Tibial nerve (tissue), 4 donors: ENCODE measurements at regions not wholly inside any gene's neighbourhood (a gene's known extent, or its start where the extent isn't known, plus 50 kb on each side); places are given as distances from the start of the nearest gene placed in this dataset.

Experiments
- DNase-seq, 2 donors: peaks; one replicate each; pipeline ENCODE4 v3.0.0-alpha.2; 2019; ENCODE audit warnings: low spot score in 2 of 2
- H3K27ac ChIP-seq, 4 donors: fragments of 200-600 bp; sonication (generic) in 3 of 4; one replicate each; pipeline ENCODE4 v1.5.1; 2017 to 2019; ENCODE audit warnings: mild to moderate bottlenecking in 1 of 4
- H3K27me3 ChIP-seq, 2 donors: fragments of 200-600 bp; sonication (generic) in 1 of 2; one replicate each; pipeline versions ENCODE4 v1.5.1 to v1.6.0; 2017 to 2019
- H3K36me3 ChIP-seq, 3 donors: fragments of 200-600 bp; sonication (generic); one replicate each; pipeline ENCODE4 v1.5.1; 2018 to 2019
- H3K4me1 ChIP-seq, 4 donors: fragments of 200-600 bp; sonication (generic) in 3 of 4; one replicate each; pipeline ENCODE4 v1.5.1; 2017 to 2019
- H3K4me3 ChIP-seq, 4 donors: fragments of 200-600 bp; sonication (generic) in 3 of 4; one replicate each; pipeline ENCODE4 v1.5.1; 2017 to 2019; ENCODE audit warnings: mild to moderate bottlenecking in 1 of 4, moderate library complexity in 1 of 4
- H3K9me3 ChIP-seq, 4 donors: fragments of 200-600 bp; sonication (generic) in 3 of 4; one replicate each; pipeline ENCODE4 v1.5.1; 2017 to 2019
- CTCF ChIP-seq, 5 experiments: fragments of 200-600 bp in 3 of 5; fragments of 450-650 bp in 2 of 5; sonication (generic) in 3 of 5; IDR thresholded peaks; one replicate each; pipeline ENCODE4 v1.5.1; 2016 to 2019; ENCODE audit warnings: antibody characterized with exemption in 5 of 5, mild to moderate bottlenecking in 3 of 5, moderate library complexity in 2 of 5
- EP300 ChIP-seq, 2 donors: sonication (generic); formaldehyde crosslinking; IDR thresholded peaks; one replicate each; pipeline ENCODE4 v1.6.1; 2017; ENCODE audit warnings: antibody characterized with exemption in 2 of 2, mild to moderate bottlenecking in 1 of 2
- POLR2A ChIP-seq, 2 donors: fragments of 450-650 bp; IDR thresholded peaks; one replicate each; pipeline ENCODE4 v1.6.1; 2017; ENCODE audit warnings: antibody characterized with exemption in 2 of 2, mild to moderate bottlenecking in 2 of 2, moderate library complexity in 2 of 2
- WGBS, 2 donors: methylation state at CpG; one replicate each; pipeline ENCODE4 v1.1.5; 2018; 5-methylcytosine and 5-hydroxymethylcytosine counted together

GRCh38 chr3:7793786-7794185, 707.8 kb upstream of the LMCD1 start:
- Histone ChIP-seq H3K27ac (no peak overlapping the region), H3K4me3 (no peak overlapping the region), H3K27me3 (no peaks in the 10 kb centered on the region), H3K9me3 (no peaks in the 10 kb centered on the region), H3K4me1 (peaks cover 0 to 11% (median under 1%) of the 10 kb centered on the region in 4 donors), H3K36me3 (no peaks in the 10 kb centered on the region)
- TF ChIP-seq EP300 (IDR thresholded peaks at IDR 0.05): no peak
- TF ChIP-seq POLR2A (IDR thresholded peaks at IDR 0.05): no peak
- no peak for TF ChIP-seq CTCF (IDR thresholded peaks at IDR 0.05)
- no peak for DNase-seq
- WGBS, 2 donors: 83 to 92% methylated on average over 5 of the region's 5 CpGs

GRCh38 chr3:7798276-7798675, 703.3 kb upstream of the LMCD1 start:
- no peak for DNase-seq
- H3K9me3 ChIP-seq: no peaks in the 10 kb centered on the region
- 39% methylated on average over 4 of the region's 4 CpGs for WGBS, 2 donors
- H3K36me3 ChIP-seq: no peaks in the 10 kb centered on the region
- no peak overlapping the region for H3K4me3 ChIP-seq
- TF ChIP-seq POLR2A (IDR thresholded peaks at IDR 0.05): no peak
- TF ChIP-seq EP300 (IDR thresholded peaks at IDR 0.05): no peak
- no peak for TF ChIP-seq CTCF (IDR thresholded peaks at IDR 0.05)
- peaks cover 0 to 23% (median 4%) of the 10 kb centered on the region in 4 donors for H3K4me1 ChIP-seq
- no peak overlapping the region for H3K27ac ChIP-seq
- no peaks in the 10 kb centered on the region for H3K27me3 ChIP-seq

- 41% methylated on average over 4 of the region's 4 CpGs for WGBS, 2 donors
- Histone ChIP-seq H3K27me3 (no peaks in the 10 kb centered on the region), H3K4me3 (no peak overlapping the region), H3K9me3 (no peaks in the 10 kb centered on the region), H3K27ac (peak overlapping the region in 1 of 4 donors; percentile 38), H3K4me1 (peaks cover 0 to 23% (median 4%) of the 10 kb centered on the region in 4 donors), H3K36me3 (no peaks in the 10 kb centered on the region)
- TF ChIP-seq POLR2A (IDR thresholded peaks at IDR 0.05) (no peak), EP300 (IDR thresholded peaks at IDR 0.05) (no peak), CTCF (IDR thresholded peaks at IDR 0.05) (peak in 2 of 5 experiments; percentile 21 to 22)
- no peak for DNase-seq
These were observed 701.4 kb upstream of the LMCD1 start for GRCh38 chr3:7800006-7800780.

GRCh38 chr3:7812490-7812889, 689.1 kb upstream of the LMCD1 start:
- Histone ChIP-seq H3K4me3 (no peak overlapping the region), H3K9me3 (no peaks in the 10 kb centered on the region), H3K4me1 (no peaks in the 10 kb centered on the region), H3K27ac (no peak overlapping the region), H3K27me3 (no peaks in the 10 kb centered on the region), H3K36me3 (no peaks in the 10 kb centered on the region)
- no peak for TF ChIP-seq EP300 (IDR thresholded peaks at IDR 0.05)
- TF ChIP-seq POLR2A (IDR thresholded peaks at IDR 0.05): no peak
- TF ChIP-seq CTCF (IDR thresholded peaks at IDR 0.05): no peak
- DNase-seq: no peak
- WGBS, 2 donors: 92 to 94% methylated on average over 3 of the region's 3 CpGs

- DNase-seq: no peak
These were observed 688.3 kb upstream of the LMCD1 start for GRCh38 chr3:7813365-7813764.

More at GRCh38 chr3:7813365-7813764, 688.3 kb upstream of the LMCD1 start:
- H3K9me3 ChIP-seq: no peaks in the 10 kb centered on the region
- 59 to 79% methylated on average over 1 of the region's 1 CpG for whole genome bisulfite sequencing, 2 donors
- no peak for TF ChIP-seq CTCF (IDR thresholded peaks at IDR 0.05)
- TF ChIP-seq EP300 (IDR thresholded peaks at IDR 0.05): no peak
- no peak for TF ChIP-seq POLR2A (IDR thresholded peaks at IDR 0.05)
- no peaks in the 10 kb centered on the region for H3K4me1 ChIP-seq
- H3K27me3 ChIP-seq: no peaks in the 10 kb centered on the region
- no peak overlapping the region for H3K27ac ChIP-seq
- no peak overlapping the region for H3K4me3 ChIP-seq
- no peaks in the 10 kb centered on the region for H3K36me3 ChIP-seq
